HFFc6 (cell line): ENCODE measurements at regions not wholly inside any gene's neighbourhood (a gene's known extent, or its start where the extent isn't known, plus 50 kb on each side); places are given as distances from the start of the nearest gene placed in this dataset.

Source experiments
- DNase-seq: peaks from one replicate; pipeline ENCODE4 v3.0.0-alpha.2; 2018
- H3K27ac Mint-ChIP-seq: 2 replicates; pipeline ENCODE4 v1.8.0; 2020; ENCODE audit warnings: mild to moderate bottlenecking, mixed read lengths
- H3K27me3 Mint-ChIP-seq: 2 replicates; pipeline ENCODE4 v1.8.0; 2021; ENCODE audit warnings: mild to moderate bottlenecking, moderate library complexity, mixed read lengths; ENCODE audit not compliant: insufficient read depth
- H3K36me3 Mint-ChIP-seq: 2 replicates; pipeline ENCODE4 v1.8.0; 2021; ENCODE audit warnings: low read depth, mixed read lengths
- H3K4me1 Mint-ChIP-seq: 2 replicates; pipeline ENCODE4 v1.8.0; 2020; ENCODE audit warnings: low read depth, mixed read lengths
- H3K4me3 Mint-ChIP-seq: 2 replicates; pipeline ENCODE4 v1.8.0; 2020; ENCODE audit warnings: mild to moderate bottlenecking, moderate library complexity, mixed read lengths
- H3K9me3 Mint-ChIP-seq: 2 replicates; pipeline ENCODE4 v1.8.0; 2020; ENCODE audit warnings: mild to moderate bottlenecking, mixed read lengths
- TF ChIP-seq, protein P1 (sequence below): fragments of 200-600 bp; sonication (generic); IDR thresholded peaks from 2 replicates; pipeline ENCODE4 v1.5.0; 2021; ENCODE audit warnings: antibody characterized with exemption, mild to moderate bottlenecking

DNA sequence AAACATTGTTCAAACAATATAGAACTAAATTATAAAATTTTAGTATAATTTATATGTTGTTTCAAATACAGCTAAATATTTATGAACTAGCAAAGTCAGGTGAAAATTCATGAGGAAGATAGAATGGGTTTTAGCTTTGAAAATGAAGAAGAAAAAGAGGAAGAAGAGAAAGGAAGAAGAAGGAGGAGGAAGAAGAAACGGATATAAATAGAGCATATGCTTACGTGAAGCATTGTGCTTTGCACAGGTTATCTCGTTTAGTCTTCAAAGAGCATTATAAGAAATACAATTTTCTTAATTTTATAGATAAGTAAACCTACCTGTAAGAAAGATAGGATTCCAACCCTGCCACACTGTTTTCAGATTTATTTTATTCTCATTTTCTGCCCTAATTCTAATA lies 620.6 kb upstream of the DAB2 start:
- DNase-seq: no peak
- Mint-ChIP-seq H3K27ac (no peak overlapping the region), H3K4me1 (no peaks in the 10 kb centered on the region), H3K4me3 (no peak overlapping the region), H3K36me3 (no peaks in the 10 kb centered on the region), H3K9me3 (peaks cover 4% of the 10 kb centered on the region; the same call in 1 of the 2 replicates), H3K27me3 (no peaks in the 10 kb centered on the region; the same call in none of the 2 replicates)
- TF ChIP-seq, protein P1, sequence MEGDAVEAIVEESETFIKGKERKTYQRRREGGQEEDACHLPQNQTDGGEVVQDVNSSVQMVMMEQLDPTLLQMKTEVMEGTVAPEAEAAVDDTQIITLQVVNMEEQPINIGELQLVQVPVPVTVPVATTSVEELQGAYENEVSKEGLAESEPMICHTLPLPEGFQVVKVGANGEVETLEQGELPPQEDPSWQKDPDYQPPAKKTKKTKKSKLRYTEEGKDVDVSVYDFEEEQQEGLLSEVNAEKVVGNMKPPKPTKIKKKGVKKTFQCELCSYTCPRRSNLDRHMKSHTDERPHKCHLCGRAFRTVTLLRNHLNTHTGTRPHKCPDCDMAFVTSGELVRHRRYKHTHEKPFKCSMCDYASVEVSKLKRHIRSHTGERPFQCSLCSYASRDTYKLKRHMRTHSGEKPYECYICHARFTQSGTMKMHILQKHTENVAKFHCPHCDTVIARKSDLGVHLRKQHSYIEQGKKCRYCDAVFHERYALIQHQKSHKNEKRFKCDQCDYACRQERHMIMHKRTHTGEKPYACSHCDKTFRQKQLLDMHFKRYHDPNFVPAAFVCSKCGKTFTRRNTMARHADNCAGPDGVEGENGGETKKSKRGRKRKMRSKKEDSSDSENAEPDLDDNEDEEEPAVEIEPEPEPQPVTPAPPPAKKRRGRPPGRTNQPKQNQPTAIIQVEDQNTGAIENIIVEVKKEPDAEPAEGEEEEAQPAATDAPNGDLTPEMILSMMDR: no peak

GRCh38 chr5:40043916-40044315 lies 619.1 kb upstream of the DAB2 start:
- H3K4me1 Mint-ChIP-seq: no peaks in the 10 kb centered on the region
- H3K9me3 Mint-ChIP-seq: peaks cover 4% of the 10 kb centered on the region; the same call in 1 of the 2 replicates
- DNase-seq: no peak
- H3K27me3 Mint-ChIP-seq: no peaks in the 10 kb centered on the region; the same call in 1 of the 2 replicates
- no peak overlapping the region for H3K4me3 Mint-ChIP-seq
- H3K36me3 Mint-ChIP-seq: no peaks in the 10 kb centered on the region
- TF ChIP-seq, protein P1: no peak
- no peak overlapping the region for H3K27ac Mint-ChIP-seq

DNA sequence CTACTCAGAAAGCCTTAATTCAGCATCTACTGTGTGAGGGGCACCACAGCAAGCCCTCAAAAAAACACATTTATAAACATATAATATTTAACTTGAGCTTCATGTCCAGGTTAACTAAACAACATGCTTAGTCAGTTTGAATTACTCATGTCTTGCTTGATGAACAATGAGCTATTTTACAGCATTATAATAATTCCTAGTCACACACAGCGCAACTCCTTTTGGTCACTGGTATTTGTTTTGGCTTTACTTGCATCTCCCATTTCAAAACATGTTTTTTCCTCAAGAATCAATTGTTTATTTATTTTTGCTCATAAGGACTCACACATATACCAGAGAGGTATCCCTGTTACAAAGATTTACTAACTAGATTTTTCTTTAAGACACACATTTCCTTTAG lies 616.7 kb upstream of the DAB2 start:
- Mint-ChIP-seq H3K4me3 (no peak overlapping the region), H3K27ac (no peak overlapping the region), H3K36me3 (no peaks in the 10 kb centered on the region), H3K27me3 (no peaks in the 10 kb centered on the region; the same call in 1 of the 2 replicates), H3K4me1 (no peaks in the 10 kb centered on the region), H3K9me3 (peaks cover 4% of the 10 kb centered on the region; the same call in 1 of the 2 replicates)
- TF ChIP-seq, protein P1: no peak
- DNase-seq: no peak

GRCh38 chr5:40037713-40038112 lies 612.9 kb upstream of the DAB2 start:
- Mint-ChIP-seq H3K36me3 (no peaks in the 10 kb centered on the region), H3K4me3 (no peak overlapping the region), H3K9me3 (no peaks in the 10 kb centered on the region), H3K4me1 (no peaks in the 10 kb centered on the region), H3K27ac (no peak overlapping the region), H3K27me3 (peaks cover 8% of the 10 kb centered on the region; the same call in 1 of the 2 replicates)
- TF ChIP-seq, protein P1: no peak
- DNase-seq: no peak

DNA sequence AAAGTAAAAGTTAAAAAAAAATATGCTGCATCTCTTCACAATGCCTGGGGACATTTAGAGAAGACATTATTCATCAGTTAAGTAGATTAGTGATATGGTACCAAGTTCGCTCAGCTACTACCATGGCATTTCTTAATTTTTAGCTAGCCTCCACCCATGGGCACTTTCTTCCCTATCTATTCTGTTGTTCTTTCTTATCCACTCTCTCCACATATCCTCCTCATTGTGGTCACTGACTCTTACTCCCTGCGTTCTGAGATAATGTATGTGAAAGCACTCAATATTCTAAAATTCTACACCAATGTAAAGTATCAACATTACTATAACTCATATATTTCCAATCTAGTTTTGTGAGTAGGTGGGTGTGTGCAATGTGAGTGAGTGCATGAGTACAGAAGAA lies 609.7 kb upstream of the DAB2 start:
- DNase-seq: no peak
- no peak overlapping the region for H3K4me3 Mint-ChIP-seq
- H3K27me3 Mint-ChIP-seq: peaks cover 8% of the 10 kb centered on the region; the same call in 1 of the 2 replicates
- no peaks in the 10 kb centered on the region for H3K4me1 Mint-ChIP-seq
- TF ChIP-seq, protein P1: no peak
- H3K27ac Mint-ChIP-seq: no peak overlapping the region
- no peaks in the 10 kb centered on the region for H3K36me3 Mint-ChIP-seq
- H3K9me3 Mint-ChIP-seq: no peaks in the 10 kb centered on the region

- Mint-ChIP-seq H3K4me3 (no peak overlapping the region), H3K27me3 (peaks cover 10% of the 10 kb centered on the region), H3K36me3 (no peaks in the 10 kb centered on the region), H3K27ac (no peak overlapping the region), H3K4me1 (no peaks in the 10 kb centered on the region), H3K9me3 (no peaks in the 10 kb centered on the region)
- TF ChIP-seq, protein P1: no peak
- no peak for DNase-seq
These were observed 608.6 kb upstream of the DAB2 start for GRCh38 chr5:40033411-40033810.
